Motor neuron (in vitro differentiated cells): ENCODE measurements at regions not wholly inside any gene's neighbourhood (a gene's known extent, or its start where the extent isn't known, plus 50 kb on each side); places are given as distances from the start of the nearest gene placed in this dataset.
A peak's percentile ranks its signal among the peaks of the same experiment; 100 is the strongest.

Source experiments
- ATAC-seq, 8 experiments: fragments of 200-7000 bp; cut with Tn5 transposase; replicated peaks in 6 of 8; 2 replicates each; pipeline ENCODE4 v1.8.0; 2021; ENCODE audit warnings: mild to moderate bottlenecking in 8 of 8, moderate library complexity in 8 of 8
- H3K27ac ChIP-seq, 2 donors: fragments of 250-450 bp; sonication (Bioruptor Pico); 2 replicates each; pipeline ENCODE4 v1.9.0; 2021; ENCODE audit warnings: antibody characterized with exemption in 2 of 2, mild to moderate bottlenecking in 2 of 2, moderate library complexity in 1 of 2
- H3K4me1 ChIP-seq, 2 donors: fragments of 250-450 bp; sonication (Bioruptor Pico); replicated peaks in 1 of 2; 2 replicates each; pipeline ENCODE4 v1.6.1; 2021; ENCODE audit warnings: antibody characterized with exemption in 2 of 2, mild to moderate bottlenecking in 2 of 2, moderate library complexity in 1 of 2
- H3K4me3 ChIP-seq, 5 donors: fragments of 250-450 bp; sonication (Bioruptor Pico); 2 replicates each; pipeline ENCODE4 v1.9.0; 2021; ENCODE audit warnings: antibody characterized with exemption in 5 of 5, mild to moderate bottlenecking in 5 of 5, moderate library complexity in 4 of 5
- WGBS, 10 experiments: fragments of 450-650 bp; shearing (Covaris generic); methylation state at CpG; one replicate each; pipeline ENCODE4 v1.0.0; 2022; 5-methylcytosine and 5-hydroxymethylcytosine counted together
- in situ Hi-C, 9 experiments: fragments of 400-800 bp; cut with MboI; loops; one replicate each; pipeline ENCODE4 v1.15.0; 2021; ENCODE audit warnings: low sequenced_read_pairs in 9 of 9, low pct_unique_long_range_greater_than_20kb in 2 of 9; ENCODE audit not compliant: unreplicated experiment in 9 of 9

DNA sequence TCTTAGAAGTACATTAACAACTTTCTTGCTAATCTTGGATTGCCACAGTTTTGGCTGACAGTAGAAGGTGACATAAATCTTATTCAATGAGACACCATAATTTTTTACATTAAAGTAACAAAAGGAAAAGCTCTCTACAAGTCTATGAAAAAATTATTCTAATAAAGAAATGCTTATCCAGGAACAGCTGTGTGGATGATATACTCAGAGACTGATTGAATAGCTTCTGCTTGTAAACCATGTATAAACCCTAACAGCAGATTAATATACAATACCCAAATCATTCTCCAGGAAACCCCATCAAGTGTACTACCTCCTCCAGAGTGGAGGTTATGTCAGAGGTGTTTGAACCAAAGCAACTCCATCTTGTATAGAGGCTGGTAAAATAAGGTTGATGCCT, 581.4 kb upstream of the PTGER4 start:
- Histone ChIP-seq H3K4me3 (no peak overlapping the region), H3K27ac (no peak overlapping the region), H3K4me1 (no peaks in the 10 kb centered on the region)
- ATAC-seq, result peak in 4 of 8 experiments; percentile 10 to 67 (median 45)
- in situ Hi-C loops, result no loop called here

DNA sequence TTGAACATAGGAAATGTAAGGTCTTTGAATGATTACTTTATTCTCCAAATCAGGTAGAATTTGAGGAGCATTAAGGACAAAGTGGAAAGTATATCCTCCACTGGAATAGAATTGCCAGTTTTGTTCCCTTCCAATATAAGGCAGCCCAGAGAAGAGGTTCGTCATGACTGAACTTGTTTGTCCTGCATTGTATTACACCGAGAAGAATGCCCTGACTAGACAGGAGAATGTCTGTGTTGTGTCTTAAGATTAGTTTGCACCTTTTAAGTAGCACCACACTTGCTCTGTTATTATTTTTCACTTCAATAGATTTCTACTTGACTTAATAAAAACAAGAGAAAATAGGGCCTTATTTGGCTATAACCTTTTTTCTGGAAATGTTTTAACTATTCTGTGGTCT, 586.2 kb upstream of the PTGER4 start:
- in situ Hi-C loops, result no loop called here
- Histone ChIP-seq H3K4me1 (no peaks in the 10 kb centered on the region), H3K4me3 (no peak overlapping the region), H3K27ac (no peak overlapping the region)
- 10 to 90% (median 84%) methylated on average over 1 to 2 of the region's 2 CpGs; no CpG with 5 or more reads in 2 of the 10 experiments for WGBS, 10 experiments
- no peak for ATAC-seq

DNA sequence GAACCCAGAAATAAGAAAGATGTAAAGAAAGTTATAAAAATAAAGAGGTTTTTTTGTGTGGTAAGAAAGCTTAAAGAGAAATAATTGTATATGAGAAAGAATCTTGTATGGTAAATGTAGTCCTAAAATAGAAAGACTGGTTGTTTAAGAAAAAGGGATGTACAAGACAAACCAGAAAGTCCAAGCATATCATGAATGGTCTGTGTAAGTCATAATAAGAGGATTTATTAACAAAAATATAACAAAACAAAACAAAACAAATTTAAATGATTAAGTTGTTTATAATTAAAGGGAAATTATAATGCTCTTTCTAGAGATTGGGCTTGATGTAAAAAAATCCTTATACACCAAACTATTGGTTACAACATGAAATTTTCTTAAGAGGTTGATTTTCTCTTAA, 590.4 kb upstream of the PTGER4 start:
- in situ Hi-C loops, result no loop called here
- Histone ChIP-seq H3K4me1 (no peaks in the 10 kb centered on the region), H3K4me3 (no peak overlapping the region), H3K27ac (no peak overlapping the region)
- ATAC-seq, result no peak

DNA sequence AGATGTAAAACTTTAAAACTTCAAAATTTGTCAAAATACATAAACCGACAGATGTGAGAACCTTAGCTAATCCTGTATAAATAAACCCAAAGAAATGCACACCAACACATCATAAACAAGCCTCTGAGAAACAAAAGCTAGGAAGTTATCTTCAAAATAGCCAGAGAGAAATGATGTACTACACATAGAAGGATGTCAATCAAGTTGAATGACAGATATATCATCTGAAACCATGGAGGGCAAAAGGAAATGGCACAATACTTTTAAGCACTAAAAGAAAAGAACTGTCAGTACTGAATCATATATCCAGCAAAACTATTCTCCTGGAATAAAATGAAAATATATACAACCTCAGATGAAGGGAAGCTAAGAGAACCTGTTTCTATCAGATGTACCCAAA, 595.1 kb upstream of the PTGER4 start:
- Histone ChIP-seq H3K4me1 (no peaks in the 10 kb centered on the region), H3K27ac (no peak overlapping the region), H3K4me3 (no peak overlapping the region)
- no peak for ATAC-seq
- WGBS, 10 experiments, result 0 to 100% (median 100%) methylated on average over 1 of the region's 1 CpG; no CpG with 5 or more reads in 2 of the 10 experiments
- in situ Hi-C loops, result no loop called here

DNA sequence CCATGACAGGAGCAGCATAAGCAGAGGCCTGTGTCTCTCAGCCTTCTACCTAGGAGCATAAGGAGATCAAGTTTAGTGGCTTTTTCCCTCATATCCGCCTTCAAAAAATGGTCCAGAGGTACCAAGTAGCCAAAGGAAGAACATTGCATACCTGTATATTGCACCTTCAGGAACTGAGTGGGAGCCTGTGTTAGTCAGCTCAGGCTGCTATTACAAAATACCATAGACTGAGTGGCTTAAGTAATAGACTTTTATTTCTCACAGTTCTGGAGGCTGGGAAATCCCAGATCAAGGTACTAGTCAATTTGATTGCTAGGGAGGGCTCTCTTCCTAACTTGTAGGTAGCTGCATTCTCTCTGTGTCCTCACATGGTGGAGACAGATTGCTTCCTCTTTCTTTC, 597.4 kb upstream of the PTGER4 start:
- H3K27ac ChIP-seq, result no peak overlapping the region
- no peak overlapping the region for H3K4me3 ChIP-seq
- WGBS, 10 experiments, result no CpG with 5 or more reads among the region's 1 CpG
- no peak for ATAC-seq
- no peaks in the 10 kb centered on the region for H3K4me1 ChIP-seq
- in situ Hi-C loops, result no loop called here

DNA sequence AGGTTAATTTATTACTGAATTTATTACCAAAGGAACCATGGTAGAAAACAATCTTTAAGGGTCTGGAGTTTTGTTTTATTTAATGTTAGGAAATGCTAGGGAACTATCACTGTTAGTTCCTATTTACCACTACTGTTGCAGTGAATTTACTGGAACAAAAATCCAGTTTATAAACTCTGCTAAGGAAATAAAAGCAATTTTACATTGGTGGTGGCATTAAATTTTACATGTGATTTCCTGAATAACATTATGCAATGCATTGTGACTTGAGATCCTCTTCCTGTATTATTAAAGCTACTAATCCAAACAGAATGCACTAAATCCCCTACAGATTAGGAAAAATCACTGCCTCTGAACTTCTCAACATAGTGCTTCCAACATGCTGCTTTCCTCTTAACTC, 599.5 kb upstream of the PTGER4 start:
- ATAC-seq, result no peak
- in situ Hi-C loops, result no loop called here
- no peak overlapping the region for H3K27ac ChIP-seq

DNA sequence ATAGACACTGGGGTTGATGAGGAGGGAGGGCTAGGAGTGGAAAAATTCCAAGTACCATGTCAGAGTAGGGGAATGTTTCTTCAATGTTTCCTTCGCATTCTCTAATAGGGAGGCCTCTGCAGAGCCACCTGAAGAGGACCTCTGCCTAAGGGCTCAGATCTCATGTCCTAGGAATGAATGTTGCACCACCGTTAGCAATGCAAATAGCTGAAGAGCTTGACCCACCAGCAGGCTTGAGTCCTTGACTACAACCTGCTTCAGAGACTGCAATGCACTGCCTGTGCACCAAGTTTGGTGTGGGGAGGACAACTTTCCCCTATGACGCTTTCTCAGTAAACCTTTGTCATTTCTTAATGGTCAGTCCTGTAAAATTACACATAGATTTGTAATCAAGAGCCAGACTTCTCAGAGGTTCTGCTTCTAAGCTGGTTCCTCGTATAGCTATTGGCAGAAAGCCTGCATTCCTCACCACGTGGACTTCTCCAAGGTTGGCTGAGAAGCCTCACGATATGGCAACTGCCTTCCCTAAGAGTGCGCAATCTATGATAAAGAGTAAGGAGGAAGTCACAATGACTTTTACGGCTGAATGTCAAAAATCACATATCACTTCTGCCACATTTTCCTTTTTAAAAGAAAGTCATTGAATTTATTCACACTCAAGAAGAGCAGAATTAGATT, 600.7 kb upstream of the PTGER4 start:
- ATAC-seq, result peak in 3 of 8 experiments; percentile 69 to 99 (median 98)
- Histone ChIP-seq H3K27ac (no peak overlapping the region), H3K4me1 (no peaks in the 10 kb centered on the region), H3K4me3 (no peak overlapping the region)
- in situ Hi-C loops, result no loop called here
- WGBS, 10 experiments, result 33 to 100% (median 73%) methylated on average over 2 to 7 of the region's 8 CpGs

More for the DNA sequence above, 599.5 kb upstream of the PTGER4 start:
- H3K4me1 ChIP-seq, result no peaks in the 10 kb centered on the region
- no peak overlapping the region for H3K4me3 ChIP-seq

DNA sequence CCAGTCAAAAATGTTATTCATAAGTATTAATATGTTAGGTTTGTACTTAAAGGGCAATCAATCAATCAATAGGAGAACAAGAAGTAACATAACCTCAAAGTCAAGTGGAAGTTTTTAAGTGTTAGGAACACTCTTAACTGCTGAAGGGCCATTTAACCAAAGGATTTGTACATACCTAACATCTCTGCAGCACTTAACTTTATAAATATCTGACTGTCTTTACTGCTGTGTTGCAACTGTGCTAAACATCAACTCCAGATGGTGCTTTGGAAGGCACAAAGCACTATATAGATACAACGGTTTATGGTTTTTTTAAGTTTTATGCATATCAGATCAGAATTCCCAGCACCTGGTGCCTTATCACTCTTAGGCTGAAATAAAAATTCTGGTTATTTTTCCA, 604.9 kb upstream of the PTGER4 start:
- Histone ChIP-seq H3K4me3 (no peak overlapping the region), H3K27ac (no peak overlapping the region), H3K4me1 (no peaks in the 10 kb centered on the region)
- ATAC-seq, result no peak
- in situ Hi-C loops, result no loop called here
- 57 to 100% (median 94%) methylated on average over 1 of the region's 1 CpG; no CpG with 5 or more reads in 6 of the 10 experiments for WGBS, 10 experiments

DNA sequence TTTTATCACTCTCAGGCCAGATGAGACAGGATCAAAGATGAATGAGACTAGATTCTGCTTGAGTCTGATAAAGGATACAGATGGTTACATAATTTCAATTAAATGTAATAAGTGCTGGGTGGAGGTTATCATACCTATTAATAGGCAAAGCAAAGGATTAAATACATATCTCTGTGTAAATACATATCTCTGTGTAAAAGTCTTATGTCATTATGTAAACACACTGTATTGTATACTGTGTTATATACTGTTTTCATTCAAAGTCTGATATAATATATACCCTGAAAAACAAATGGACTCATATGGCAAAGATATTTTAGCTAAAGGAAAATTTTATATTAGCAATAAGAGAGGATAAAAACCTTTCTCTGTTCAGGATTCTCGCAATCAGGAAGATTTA, 605.8 kb upstream of the PTGER4 start:
- 40 to 100% (median 92%) methylated on average over 1 of the region's 1 CpG; no CpG with 5 or more reads in 3 of the 10 experiments for WGBS, 10 experiments
- Histone ChIP-seq H3K27ac (no peak overlapping the region), H3K4me3 (no peak overlapping the region), H3K4me1 (no peaks in the 10 kb centered on the region)
- in situ Hi-C loops, result no loop called here
- ATAC-seq, result no peak

DNA sequence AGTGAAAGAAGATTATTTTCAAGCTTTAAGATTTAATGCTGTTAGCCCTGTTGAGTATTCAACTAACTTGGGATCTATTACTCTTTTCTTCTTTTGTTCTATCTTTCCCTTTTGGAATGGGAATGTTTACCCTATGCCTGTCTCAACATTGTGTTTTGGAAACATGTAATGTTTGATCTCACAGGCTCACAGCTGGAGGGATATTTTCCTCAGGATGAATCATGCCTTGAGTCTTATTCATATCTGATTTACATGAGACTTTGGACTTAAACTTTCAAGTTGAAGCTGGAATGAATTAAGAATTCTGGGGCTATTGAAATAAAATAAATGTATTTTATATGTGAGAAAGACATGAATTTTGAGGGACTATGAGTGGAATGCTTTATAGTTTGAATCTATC, 607.8 kb upstream of the PTGER4 start:
- no peaks in the 10 kb centered on the region for H3K4me1 ChIP-seq
- ATAC-seq, result peak in 3 of 8 experiments; percentile 31 to 97 (median 89)
- in situ Hi-C loops, result no loop called here
- no peak overlapping the region for H3K27ac ChIP-seq
- H3K4me3 ChIP-seq, result no peak overlapping the region

DNA sequence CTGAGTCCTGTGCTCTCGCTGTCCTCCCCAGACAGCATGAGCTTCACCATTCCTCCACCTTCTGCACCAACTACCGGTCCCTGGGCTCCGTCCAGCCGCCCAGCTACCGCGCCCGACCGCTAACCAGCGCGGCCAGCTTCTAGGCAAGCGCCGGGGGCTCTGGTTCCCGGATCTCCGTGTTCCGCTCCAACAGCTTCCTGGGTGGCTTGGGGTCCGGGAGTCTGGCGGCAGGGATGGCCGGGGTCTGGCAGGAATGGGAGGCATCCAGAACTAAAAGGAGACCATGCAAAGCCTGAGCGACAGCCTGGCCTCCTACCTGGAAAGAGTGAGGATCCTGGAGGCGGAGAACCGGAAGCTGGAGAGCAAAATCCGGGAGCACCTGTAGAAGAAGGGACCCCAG, 613.1 kb upstream of the PTGER4 start:
- ATAC-seq, result no peak
- H3K4me1 ChIP-seq, result no peaks in the 10 kb centered on the region
- H3K27ac ChIP-seq, result no peak overlapping the region
- in situ Hi-C loops, result no loop called here
- 60 to 100% (median 85%) methylated on average over 1 to 11 of the region's 22 CpGs; no CpG with 5 or more reads in 6 of the 10 experiments for WGBS, 10 experiments
- H3K4me3 ChIP-seq, result no peak overlapping the region

DNA sequence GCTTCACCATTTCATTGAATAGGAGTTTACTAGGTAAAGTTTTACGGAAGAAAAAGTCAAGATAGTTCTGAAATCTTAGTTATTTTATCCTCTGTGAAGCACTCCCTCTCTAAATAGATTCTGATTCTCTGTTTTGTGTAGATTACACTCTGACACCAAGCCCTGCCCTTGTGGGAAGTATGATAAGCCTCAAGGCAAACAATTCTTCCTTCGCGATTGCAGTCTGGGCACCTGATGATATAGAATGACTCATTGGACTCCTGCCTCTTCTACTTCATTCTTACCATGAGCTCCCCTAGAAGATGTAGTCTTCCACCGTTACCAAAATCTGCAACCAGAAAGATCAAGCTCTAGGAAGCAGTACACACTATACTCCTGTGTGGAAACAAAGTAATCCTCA, 626.9 kb upstream of the PTGER4 start:
- no peak for ATAC-seq

DNA sequence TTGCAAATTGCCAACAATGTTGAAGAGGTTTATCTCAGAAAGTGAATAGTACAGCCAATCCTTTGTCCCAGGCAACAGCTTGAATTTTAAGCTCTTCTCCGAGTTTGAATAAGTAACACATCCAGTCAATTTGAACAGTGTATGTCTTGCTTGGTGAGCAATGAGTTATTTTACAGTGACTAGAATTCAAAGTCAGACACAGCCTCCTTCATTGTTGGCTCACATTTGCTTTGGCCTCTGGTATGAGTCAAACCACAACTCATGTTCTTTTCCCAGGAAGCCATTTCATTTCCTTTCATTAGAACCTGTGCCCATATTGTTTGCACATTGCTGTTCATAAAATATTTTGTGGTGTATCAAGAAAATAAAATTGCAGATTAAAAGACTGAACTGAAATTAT, 622.0 kb upstream of the DAB2 start:
- in situ Hi-C loops, result no loop called here
- no peaks in the 10 kb centered on the region for H3K4me1 ChIP-seq
- WGBS, 10 experiments, result 0 to 88% (median 20%) methylated on average over 1 of the region's 1 CpG; no CpG with 5 or more reads in 1 of the 10 experiments
- H3K4me3 ChIP-seq, result no peak overlapping the region
- peak in 1 of 8 experiments; percentile 63 for ATAC-seq
- no peak overlapping the region for H3K27ac ChIP-seq

More for the DNA sequence above, 626.9 kb upstream of the PTGER4 start:
- 40 to 100% (median 84%) methylated on average over 1 to 3 of the region's 4 CpGs; no CpG with 5 or more reads in 2 of the 10 experiments for WGBS, 10 experiments
- in situ Hi-C loops, result no loop called here
- Histone ChIP-seq H3K4me3 (no peak overlapping the region), H3K27ac (no peak overlapping the region), H3K4me1 (no peaks in the 10 kb centered on the region)

DNA sequence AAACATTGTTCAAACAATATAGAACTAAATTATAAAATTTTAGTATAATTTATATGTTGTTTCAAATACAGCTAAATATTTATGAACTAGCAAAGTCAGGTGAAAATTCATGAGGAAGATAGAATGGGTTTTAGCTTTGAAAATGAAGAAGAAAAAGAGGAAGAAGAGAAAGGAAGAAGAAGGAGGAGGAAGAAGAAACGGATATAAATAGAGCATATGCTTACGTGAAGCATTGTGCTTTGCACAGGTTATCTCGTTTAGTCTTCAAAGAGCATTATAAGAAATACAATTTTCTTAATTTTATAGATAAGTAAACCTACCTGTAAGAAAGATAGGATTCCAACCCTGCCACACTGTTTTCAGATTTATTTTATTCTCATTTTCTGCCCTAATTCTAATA, 620.6 kb upstream of the DAB2 start:
- no peak overlapping the region for H3K27ac ChIP-seq
- in situ Hi-C loops, result no loop called here
- ATAC-seq, result no peak
- H3K4me3 ChIP-seq, result no peak overlapping the region
- 69 to 100% (median 88%) methylated on average over 1 to 3 of the region's 3 CpGs for WGBS, 10 experiments
- no peaks in the 10 kb centered on the region for H3K4me1 ChIP-seq
